ENCODE measurements at regions not wholly inside any gene's neighbourhood (a gene's known extent, or its start where the extent isn't known, plus 50 kb on each side); places are given as distances from the start of the nearest gene placed in this dataset.

DNA sequence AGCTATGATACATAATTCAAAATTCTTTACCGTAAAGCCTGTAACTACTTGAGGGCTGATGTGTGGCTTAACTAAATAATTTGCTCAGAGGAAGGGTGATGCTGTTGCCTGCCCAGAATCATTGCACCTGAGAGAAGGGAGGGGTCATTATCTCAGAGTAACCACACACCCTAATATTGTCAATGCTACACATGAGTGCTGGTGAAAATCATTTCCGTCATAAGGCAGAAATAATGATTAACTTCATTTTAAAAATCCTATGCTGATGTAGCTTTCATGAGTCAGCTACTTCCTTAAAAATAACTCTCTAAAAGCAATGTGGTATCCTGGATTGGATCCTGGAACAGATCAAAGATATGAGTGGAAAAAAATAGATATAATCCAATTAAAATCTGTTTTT, 146.4 kb upstream of the FAM83B start:
- no peak for TF ChIP-seq POLR2A (IDR thresholded peaks at IDR 0.05)
- TF ChIP-seq, protein P1, sequence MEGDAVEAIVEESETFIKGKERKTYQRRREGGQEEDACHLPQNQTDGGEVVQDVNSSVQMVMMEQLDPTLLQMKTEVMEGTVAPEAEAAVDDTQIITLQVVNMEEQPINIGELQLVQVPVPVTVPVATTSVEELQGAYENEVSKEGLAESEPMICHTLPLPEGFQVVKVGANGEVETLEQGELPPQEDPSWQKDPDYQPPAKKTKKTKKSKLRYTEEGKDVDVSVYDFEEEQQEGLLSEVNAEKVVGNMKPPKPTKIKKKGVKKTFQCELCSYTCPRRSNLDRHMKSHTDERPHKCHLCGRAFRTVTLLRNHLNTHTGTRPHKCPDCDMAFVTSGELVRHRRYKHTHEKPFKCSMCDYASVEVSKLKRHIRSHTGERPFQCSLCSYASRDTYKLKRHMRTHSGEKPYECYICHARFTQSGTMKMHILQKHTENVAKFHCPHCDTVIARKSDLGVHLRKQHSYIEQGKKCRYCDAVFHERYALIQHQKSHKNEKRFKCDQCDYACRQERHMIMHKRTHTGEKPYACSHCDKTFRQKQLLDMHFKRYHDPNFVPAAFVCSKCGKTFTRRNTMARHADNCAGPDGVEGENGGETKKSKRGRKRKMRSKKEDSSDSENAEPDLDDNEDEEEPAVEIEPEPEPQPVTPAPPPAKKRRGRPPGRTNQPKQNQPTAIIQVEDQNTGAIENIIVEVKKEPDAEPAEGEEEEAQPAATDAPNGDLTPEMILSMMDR (IDR thresholded peaks at IDR 0.05) = no peak

All from uterus (tissue), 2 donors.